CD14-positive monocyte (primary cell): ENCODE measurements at regions not wholly inside any gene's neighbourhood (a gene's known extent, or its start where the extent isn't known, plus 50 kb on each side); places are given as distances from the start of the nearest gene placed in this dataset.

Source experiments
- DNase-seq, 3 donors: peaks; one replicate each; pipeline ENCODE4 v3.0.0-alpha.2; 2011 to 2022
- H2AFZ ChIP-seq: 2 replicates; pipeline ENCODE4 v1.6.0; 2012; ENCODE audit warnings: mild to moderate bottlenecking, low read depth, low read length, inconsistent platforms; ENCODE audit not compliant: insufficient read depth, poor library complexity, severe bottlenecking
- H3K27ac ChIP-seq, 2 donors: 1 replicate in 1 of 2; 2 replicates in 1 of 2; pipeline ENCODE4 v1.5.1; 2012 to 2013; ENCODE audit warnings: low read length in 2 of 2, control low read depth in 1 of 2, inconsistent platforms in 1 of 2, low read depth in 1 of 2, mild to moderate bottlenecking in 1 of 2
- H3K27me3 ChIP-seq, 2 donors: one replicate each; pipeline versions ENCODE4 v1.6.0 to v1.6.1; 2011 to 2013; ENCODE audit warnings: low read length in 2 of 2; ENCODE audit not compliant: control insufficient read depth in 2 of 2, insufficient read depth in 2 of 2
- H3K36me3 ChIP-seq, 2 donors: replicated peaks in 1 of 2; 1 replicate in 1 of 2; 2 replicates in 1 of 2; pipeline versions ENCODE4 v1.5.1 to v1.6.1; 2012 to 2013; ENCODE audit warnings: low read length in 2 of 2, control low read depth in 1 of 2, inconsistent platforms in 1 of 2, mild to moderate bottlenecking in 1 of 2; ENCODE audit not compliant: insufficient read depth in 2 of 2, control insufficient read depth in 1 of 2
- H3K4me1 ChIP-seq, 2 donors: 1 replicate in 1 of 2; 2 replicates in 1 of 2; pipeline versions ENCODE4 v1.5.1 to v1.6.1; 2012 to 2013; ENCODE audit warnings: low read length in 2 of 2, control low read depth in 1 of 2, inconsistent platforms in 1 of 2, mild to moderate bottlenecking in 1 of 2, moderate library complexity in 1 of 2; ENCODE audit not compliant: insufficient read depth in 2 of 2, control insufficient read depth in 1 of 2
- H3K4me2 ChIP-seq: replicated peaks from 2 replicates; pipeline ENCODE3; 2012; ENCODE audit warnings: low read length, moderate library complexity, mild to moderate bottlenecking; ENCODE audit not compliant: poor library complexity, severe bottlenecking; ENCODE audit errors: extremely low read depth
- H3K4me3 ChIP-seq, 3 experiments: fragments of 200-600 bp in 1 of 3; sonication (generic) in 1 of 3; replicated peaks in 1 of 3; 1 replicate in 2 of 3; 2 replicates in 1 of 3; pipeline ENCODE4 v1.5.1; 2011 to 2013; ENCODE audit warnings: low read length in 3 of 3, mild to moderate bottlenecking in 3 of 3, control low read depth in 2 of 3, low read depth in 2 of 3, inconsistent platforms in 1 of 3, moderate library complexity in 1 of 3
- H3K79me2 ChIP-seq: 2 replicates; pipeline ENCODE4 v1.6.0; 2012; ENCODE audit warnings: mild to moderate bottlenecking, control low read depth, inconsistent platforms, low read length, moderate library complexity; ENCODE audit not compliant: insufficient read depth
- H3K9ac ChIP-seq: 2 replicates; pipeline ENCODE4 v1.6.0; 2017; ENCODE audit warnings: low read length, mild to moderate bottlenecking; ENCODE audit not compliant: insufficient read depth, poor library complexity, severe bottlenecking
- H3K9me3 ChIP-seq, 2 donors: replicated peaks in 1 of 2; 1 replicate in 1 of 2; 2 replicates in 1 of 2; pipeline versions ENCODE4 v1.5.1 to v1.6.1; 2012 to 2013; ENCODE audit warnings: low read length in 2 of 2, control low read depth in 1 of 2; ENCODE audit not compliant: control insufficient read depth in 1 of 2, insufficient read depth in 1 of 2
- H4K20me1 ChIP-seq: 2 replicates; pipeline ENCODE4 v1.6.0; 2012; ENCODE audit warnings: mild to moderate bottlenecking, low read length, control low read depth, moderate library complexity; ENCODE audit not compliant: insufficient read depth
- H3K27ac Mint-ChIP-seq, 7 donors: one replicate each; pipeline ENCODE4 v1.8.0; 2020; ENCODE audit warnings: mild to moderate bottlenecking in 7 of 7, mixed read lengths in 7 of 7, moderate library complexity in 6 of 7, inconsistent platforms in 2 of 7
- H3K27me3 Mint-ChIP-seq, 3 donors: one replicate each; pipeline ENCODE4 v1.8.0; 2021 to 2022; ENCODE audit warnings: low read depth in 3 of 3, mild to moderate bottlenecking in 3 of 3, mixed read lengths in 3 of 3, moderate library complexity in 3 of 3, inconsistent platforms in 1 of 3
- H3K36me3 Mint-ChIP-seq, 2 donors: one replicate each; pipeline ENCODE4 v1.8.0; 2020; ENCODE audit warnings: mixed read lengths in 2 of 2, inconsistent platforms in 1 of 2, mild to moderate bottlenecking in 1 of 2
- H3K4me1 Mint-ChIP-seq: one replicate; pipeline ENCODE4 v1.8.0; 2020; ENCODE audit warnings: mild to moderate bottlenecking, mixed read lengths
- H3K4me3 Mint-ChIP-seq, 2 donors: one replicate each; pipeline ENCODE4 v1.8.0; 2020; ENCODE audit warnings: mild to moderate bottlenecking in 2 of 2, mixed read lengths in 2 of 2, moderate library complexity in 1 of 2
- H3K9me3 Mint-ChIP-seq, 7 donors: one replicate each; pipeline ENCODE4 v1.8.0; 2020 to 2022; ENCODE audit warnings: mixed read lengths in 7 of 7, mild to moderate bottlenecking in 6 of 7, moderate library complexity in 6 of 7, inconsistent platforms in 2 of 7
- CTCF ChIP-seq: fragments of 200-600 bp; IDR thresholded peaks from one replicate; pipeline ENCODE4 v1.8.0; 2022; ENCODE audit warnings: antibody characterized with exemption, mild to moderate bottlenecking
- WGBS: methylation state at CpG from one replicate; pipeline ENCODE4 v1.1.5; 2013; ENCODE audit warnings: missing lambda C conversion rate; ENCODE audit not compliant: insufficient coverage; 5-methylcytosine and 5-hydroxymethylcytosine counted together
- intact Hi-C, 2 donors: fragments of 100-400 bp; cut with micrococcal nuclease; formaldehyde crosslinking; loops; one replicate each; pipeline versions ENCODE4 v1.15.0 to v1.15.1; 2023

GRCh38 chr1:30437059-30437576 lies 286.3 kb downstream of the MATN1 start:
- DNase-seq: no peak
- H3K27me3 ChIP-seq: peaks cover 0 to under 1% of the 10 kb centered on the region in 2 donors
- H3K4me3 Mint-ChIP-seq: no peak overlapping the region

GRCh38 chr1:30427545-30427944 lies 295.8 kb downstream of the MATN1 start:
- Histone ChIP-seq H3K4me1 (no peaks in the 10 kb centered on the region), H3K4me2 (no peak overlapping the region), H3K79me2 (no peaks in the 10 kb centered on the region), H2AFZ (no peak overlapping the region), H4K20me1 (no peaks in the 10 kb centered on the region), H3K9ac (no peak overlapping the region), H3K27ac (no peak overlapping the region), H3K4me3 (no peak overlapping the region), H3K27me3 (peaks cover 0 to 2% of the 10 kb centered on the region in 2 donors), H3K36me3 (no peaks in the 10 kb centered on the region), H3K9me3 (no peaks in the 10 kb centered on the region)
- no peaks in the 10 kb centered on the region for H3K36me3 Mint-ChIP-seq
- TF ChIP-seq CTCF: no peak
- H3K4me1 Mint-ChIP-seq: no peaks in the 10 kb centered on the region
- no peak overlapping the region for H3K27ac Mint-ChIP-seq
- H3K9me3 Mint-ChIP-seq: peaks cover 0 to 9% (median 3%) of the 10 kb centered on the region in 7 donors
- WGBS: no CpG with 5 or more reads among the region's 2 CpGs
- DNase-seq: no peak
- intact Hi-C loops: no loop called here
- H3K27me3 Mint-ChIP-seq: peaks cover 4 to 32% (median 8%) of the 10 kb centered on the region in 3 donors
- no peak overlapping the region for H3K4me3 Mint-ChIP-seq

More at GRCh38 chr1:30437059-30437576, 286.3 kb downstream of the MATN1 start:
- Histone ChIP-seq H3K9ac (no peak overlapping the region), H3K27ac (no peak overlapping the region), H3K36me3 (no peaks in the 10 kb centered on the region), H3K79me2 (no peaks in the 10 kb centered on the region), H3K4me3 (no peak overlapping the region), H4K20me1 (no peaks in the 10 kb centered on the region), H2AFZ (no peak overlapping the region), H3K4me1 (no peaks in the 10 kb centered on the region), H3K4me2 (no peak overlapping the region), H3K9me3 (peaks cover 0 to 9% of the 10 kb centered on the region in 2 donors)
- WGBS: 92% methylated on average over 5 of the region's 5 CpGs
- TF ChIP-seq CTCF: no peak
- H3K27ac Mint-ChIP-seq: no peak overlapping the region
- intact Hi-C loops: no loop called here
- H3K4me1 Mint-ChIP-seq: no peaks in the 10 kb centered on the region
- H3K9me3 Mint-ChIP-seq: peaks cover 9 to 32% (median 18%) of the 10 kb centered on the region in 7 donors
- H3K27me3 Mint-ChIP-seq: peaks cover 3 to 4% (median 4%) of the 10 kb centered on the region in 3 donors
- H3K36me3 Mint-ChIP-seq: no peaks in the 10 kb centered on the region
